Right ventricle myocardium inferior (tissue), 1 donor: ENCODE measurements at regions not wholly inside any gene's neighbourhood (a gene's known extent, or its start where the extent isn't known, plus 50 kb on each side); places are given as distances from the start of the nearest gene placed in this dataset.

Experiments
- ATAC-seq: fragments of 200-7000 bp; cut with Tn5 transposase; one replicate; pipeline ENCODE4 v1.9.1; 2020; ENCODE audit warnings: mild to moderate bottlenecking, moderate library complexity
- DNase-seq: peaks from one replicate; pipeline ENCODE4 v3.0.0; 2021; ENCODE audit errors: missing footprints
- intact Hi-C: fragments of 100-400 bp; cut with DNase I; formaldehyde crosslinking; loops from one replicate; pipeline ENCODE4 v1.11.0; 2022
- donor health status: DM: no; HTN: yes; CAD: no; lungs with severe emphysema.

GRCh38 chr3:166257715-166258114 lies 420.5 kb upstream of the BCHE start:
- no peak for DNase-seq
- intact Hi-C loops = no loop called here
- no peak for ATAC-seq

DNA sequence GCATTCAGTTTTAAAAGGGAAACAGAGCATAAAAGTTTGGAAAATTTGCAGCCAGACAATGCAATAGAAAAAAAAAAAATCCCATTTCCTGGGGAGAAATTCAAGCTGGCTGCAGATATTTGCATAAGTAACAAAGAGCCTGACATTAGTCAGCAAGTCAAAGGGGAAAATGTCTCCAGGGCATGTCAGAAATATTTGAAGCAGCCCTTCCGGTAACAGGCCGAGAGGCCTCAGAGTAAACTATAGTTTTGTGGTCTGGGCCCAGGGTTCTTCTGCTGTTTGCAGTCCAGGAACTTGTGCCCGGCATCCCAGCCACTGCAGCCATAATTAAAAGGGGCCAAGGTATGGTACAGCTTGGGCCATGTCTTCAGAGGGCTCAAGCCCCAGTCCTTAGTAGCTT lies 411.6 kb upstream of the BCHE start:
- no peak for DNase-seq
- intact Hi-C loops = no loop called here
- ATAC-seq = no peak

DNA sequence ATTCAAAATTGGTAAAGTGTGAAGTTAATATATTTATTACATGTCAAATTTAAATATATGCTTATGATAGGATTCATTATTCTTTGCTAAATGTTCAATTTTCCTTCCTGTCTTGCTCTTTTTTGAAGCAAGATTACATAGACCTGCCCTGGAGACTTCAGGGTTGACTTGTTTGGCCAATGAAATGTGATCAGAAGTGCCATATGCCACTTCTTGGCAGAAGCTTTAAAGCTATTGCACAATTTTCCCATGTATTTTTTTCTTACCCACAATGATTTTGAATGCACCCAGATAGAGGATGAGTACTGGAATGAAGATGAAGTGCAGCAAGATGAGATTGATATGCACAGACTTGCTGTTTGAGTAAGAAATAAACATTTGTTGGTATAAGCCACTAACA lies 406.3 kb upstream of the BCHE start:
- no peak for DNase-seq
- no peak for ATAC-seq
- intact Hi-C loops = no loop called here

- intact Hi-C loops = no loop called here
- no peak for DNase-seq
- ATAC-seq = no peak
These were observed 385.9 kb upstream of the BCHE start for GRCh38 chr3:166223120-166223519.

DNA sequence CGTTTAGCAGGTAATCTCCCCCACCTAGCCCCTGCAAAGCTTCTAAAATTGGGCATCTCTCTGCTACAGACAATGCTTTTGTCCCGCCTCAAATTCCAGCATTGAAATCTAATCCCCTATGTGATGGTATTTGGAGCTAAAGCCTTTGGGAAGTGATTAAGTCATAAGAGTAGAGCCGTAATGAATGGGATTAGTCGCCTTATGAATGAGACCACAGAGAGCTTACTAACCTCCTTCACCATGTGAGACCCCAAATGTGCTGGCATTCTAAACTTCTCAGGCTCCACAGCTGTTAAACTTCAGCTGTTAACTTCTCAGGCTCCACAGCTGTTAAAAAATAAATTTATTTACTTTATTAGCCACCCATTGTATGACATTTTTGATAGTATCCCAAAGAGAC lies 374.2 kb upstream of the BCHE start:
- DNase-seq = no peak
- intact Hi-C loops = no loop called here
- no peak for ATAC-seq

GRCh38 chr3:166209701-166210100 lies 372.5 kb upstream of the BCHE start:
- intact Hi-C loops = no loop called here
- no peak for DNase-seq

GRCh38 chr3:166205158-166205557 lies 367.9 kb upstream of the BCHE start:
- DNase-seq = no peak
- intact Hi-C loops = no loop called here
- ATAC-seq = no peak

More at GRCh38 chr3:166209701-166210100, 372.5 kb upstream of the BCHE start:
- ATAC-seq = no peak

DNA sequence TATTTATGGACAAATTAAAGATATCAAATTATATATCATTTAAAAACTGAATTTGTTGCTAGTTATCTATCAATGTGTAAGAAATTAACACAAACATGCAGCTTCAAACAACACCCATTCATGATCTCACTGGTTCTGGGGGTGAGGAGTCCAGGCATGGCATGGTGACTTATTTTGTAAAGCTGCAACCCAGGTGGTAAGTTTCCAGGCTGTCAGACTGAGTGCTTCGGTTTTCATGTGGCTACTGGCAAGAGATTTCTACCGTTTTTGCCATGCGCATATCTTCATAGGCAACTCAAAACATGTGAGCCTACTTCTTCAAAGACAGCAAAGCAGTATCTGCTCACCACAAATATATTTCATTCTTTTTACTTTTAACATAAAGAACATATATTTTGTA lies 364.3 kb upstream of the BCHE start:
- intact Hi-C loops = no loop called here
- ATAC-seq (no peak), DNase-seq (no peak)

GRCh38 chr3:166199491-166199890 lies 362.3 kb upstream of the BCHE start:
- ATAC-seq = no peak
- DNase-seq = no peak
- intact Hi-C loops = no loop called here

DNA sequence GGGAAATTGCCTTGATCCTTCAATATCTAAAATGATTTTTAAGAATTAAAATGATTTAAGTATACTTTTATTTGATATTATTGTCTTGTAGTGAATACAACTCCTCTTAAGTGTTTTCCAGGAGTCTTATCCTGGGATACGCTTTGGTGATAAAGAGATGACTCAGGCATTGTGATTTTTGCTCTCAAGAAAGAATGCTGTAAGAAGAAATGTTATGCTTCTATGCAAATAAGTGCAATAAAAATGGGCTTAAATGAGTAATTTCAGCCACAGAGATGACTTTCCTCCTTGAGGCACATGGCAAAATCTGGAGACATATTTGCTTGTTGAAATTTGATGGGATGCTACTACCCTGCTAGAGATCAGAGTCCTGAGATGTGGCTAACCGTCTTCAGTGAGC lies 358.6 kb upstream of the BCHE start:
- intact Hi-C loops = no loop called here
- DNase-seq = no peak
- ATAC-seq = no peak

DNA sequence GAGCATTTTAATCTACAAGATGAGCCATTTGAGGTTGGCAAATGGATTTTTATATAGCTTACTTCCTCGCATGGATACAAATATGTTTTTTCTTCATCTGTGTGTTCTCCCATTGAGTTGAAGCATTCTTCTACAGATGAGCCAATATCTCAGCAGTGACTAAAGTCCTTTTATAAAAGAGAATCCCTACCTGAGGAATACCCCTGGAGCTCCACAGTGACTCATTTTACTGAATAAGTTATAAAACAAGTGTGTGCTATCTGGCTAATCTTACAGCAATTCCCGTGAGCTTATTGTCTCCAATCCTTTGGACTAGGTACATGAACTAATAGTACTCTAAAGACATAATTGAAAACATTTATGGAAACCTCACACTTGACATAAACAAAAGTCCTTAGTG lies 354.2 kb upstream of the BCHE start:
- ATAC-seq (no peak), DNase-seq (no peak)
- intact Hi-C loops = no loop called here

DNA sequence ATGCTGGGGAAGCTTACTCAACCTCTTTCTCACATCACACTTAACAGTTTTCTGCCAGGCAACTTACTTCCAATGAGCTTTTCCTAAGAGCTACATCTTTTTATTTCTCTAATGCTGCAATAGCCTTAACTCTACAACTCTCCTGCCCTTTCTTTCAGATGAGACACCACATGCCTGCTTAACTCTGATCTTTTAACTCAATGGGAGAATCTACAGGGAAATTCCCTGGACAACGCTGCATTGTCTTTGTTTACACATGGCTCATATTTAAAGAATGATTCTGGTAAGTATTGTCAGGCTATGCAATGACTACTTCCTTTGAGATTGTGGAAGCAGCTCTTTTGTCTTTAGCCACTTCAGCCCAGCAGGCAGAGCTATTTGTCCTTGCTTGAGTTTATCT lies 353.1 kb upstream of the BCHE start:
- intact Hi-C loops = no loop called here
- DNase-seq (no peak), ATAC-seq (no peak)

GRCh38 chr3:166187237-166187636 lies 350.0 kb upstream of the BCHE start:
- intact Hi-C loops = no loop called here
- no peak for DNase-seq
- ATAC-seq = no peak

DNA sequence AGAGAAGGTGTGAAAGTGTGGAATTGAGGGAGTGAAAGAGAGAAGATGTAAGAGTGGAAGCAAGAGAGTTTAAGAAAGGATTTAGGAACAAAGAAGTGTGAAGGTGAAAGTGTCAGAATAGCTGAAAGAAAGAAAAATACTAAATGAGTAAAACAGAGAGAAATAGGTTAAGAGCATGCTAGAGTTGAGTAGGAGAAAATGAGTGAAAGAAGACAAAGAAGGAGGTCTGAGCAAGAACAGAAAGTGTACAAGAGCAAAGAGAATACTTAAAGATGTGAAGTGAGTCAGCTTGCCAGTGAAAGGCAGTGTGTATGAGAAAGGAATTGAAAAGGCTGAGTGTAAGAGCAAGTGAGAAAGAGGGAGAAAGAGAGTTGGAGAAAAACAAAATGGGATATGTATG lies 348.8 kb upstream of the BCHE start:
- intact Hi-C loops = no loop called here
- ATAC-seq (no peak), DNase-seq (no peak)

DNA sequence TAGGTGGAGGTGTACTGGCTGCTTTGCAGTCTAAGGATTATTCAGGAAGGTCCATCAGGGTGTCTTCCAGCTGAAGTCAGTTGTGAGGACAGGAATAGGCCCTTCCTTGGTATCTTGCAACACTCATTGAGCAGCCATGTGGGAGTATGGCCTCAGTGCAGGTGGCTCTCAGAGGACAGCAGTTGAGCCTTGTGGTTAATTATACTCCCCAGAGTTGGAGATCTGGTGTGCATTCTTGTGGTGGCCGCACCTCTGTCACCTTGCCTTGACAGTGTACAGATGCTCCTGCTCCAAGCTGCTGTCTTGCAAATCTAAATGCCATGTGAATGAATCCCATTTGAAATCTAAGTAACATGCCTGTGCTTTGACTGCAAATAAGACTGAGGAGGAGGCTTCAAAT lies 339.9 kb upstream of the BCHE start:
- intact Hi-C loops = no loop called here
- ATAC-seq = no peak

GRCh38 chr3:166171695-166172094 lies 334.5 kb upstream of the BCHE start:
- DNase-seq (no peak), ATAC-seq (no peak)
- intact Hi-C loops = no loop called here

More for the DNA sequence above, 339.9 kb upstream of the BCHE start:
- no peak for DNase-seq

GRCh38 chr3:166169681-166170080 lies 332.5 kb upstream of the BCHE start:
- DNase-seq = no peak
- intact Hi-C loops = no loop called here
- no peak for ATAC-seq

DNA sequence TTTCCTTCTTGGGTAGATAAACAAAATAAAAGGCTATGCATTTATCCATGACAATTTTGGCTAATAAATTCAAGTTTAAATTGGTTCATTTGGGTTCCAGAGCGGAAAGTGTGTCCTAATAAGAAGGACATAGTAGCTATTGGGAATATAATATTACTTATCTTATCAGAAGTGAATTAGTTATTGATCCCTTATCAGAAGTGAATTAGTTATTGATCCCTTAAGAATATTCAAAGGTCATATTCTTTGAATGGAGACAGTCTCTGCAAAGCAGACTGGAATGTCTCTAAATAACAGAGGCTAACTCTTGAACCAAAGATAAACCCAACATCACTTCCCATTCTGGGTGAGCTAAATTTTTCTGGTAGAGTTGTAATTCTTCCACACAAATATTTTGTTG lies 290.7 kb upstream of the BCHE start:
- no peak for ATAC-seq

DNA sequence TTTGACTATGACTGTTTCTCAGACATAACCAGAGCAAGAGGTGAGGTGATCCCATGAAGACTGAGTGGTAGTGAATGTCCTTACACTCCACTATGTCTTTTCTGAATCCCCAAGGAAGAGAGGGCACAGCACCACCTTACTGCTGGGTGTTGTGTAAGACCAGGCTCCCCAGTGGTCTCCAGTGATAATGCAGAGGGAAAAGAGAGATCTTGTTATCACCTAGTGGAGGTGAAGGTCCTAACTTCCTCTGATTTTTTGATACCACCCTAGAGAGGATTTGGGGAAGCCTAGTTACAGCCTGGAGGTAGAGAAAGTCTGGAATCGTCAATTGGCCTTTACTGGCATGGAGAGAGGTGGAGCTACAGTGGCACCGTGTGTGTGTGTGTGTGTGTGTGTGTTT lies 288.0 kb upstream of the BCHE start:
- DNase-seq (no peak), ATAC-seq (no peak)
- intact Hi-C loops = no loop called here

More for the DNA sequence above, 290.7 kb upstream of the BCHE start:
- DNase-seq = no peak
- intact Hi-C loops = no loop called here

DNA sequence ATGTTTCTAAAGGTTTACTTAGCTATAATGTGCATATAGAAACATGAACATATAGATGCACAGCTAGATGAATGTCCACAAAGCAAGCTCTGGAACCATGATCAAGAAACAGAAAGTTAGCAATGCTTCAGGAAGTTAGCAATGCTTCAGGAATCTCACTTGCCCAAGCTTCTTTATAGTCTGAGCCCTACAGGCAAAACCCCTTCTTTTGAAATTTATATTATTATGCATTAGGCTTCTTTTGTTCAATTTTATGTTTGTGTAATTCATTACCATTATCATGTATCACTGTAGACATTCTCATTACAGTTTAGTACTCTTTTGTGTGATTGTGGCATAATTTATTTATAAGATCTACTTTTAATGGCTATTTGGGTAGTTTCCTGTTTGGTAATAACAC lies 286.4 kb upstream of the BCHE start:
- intact Hi-C loops = no loop called here
- ATAC-seq = no peak
- DNase-seq = no peak

GRCh38 chr3:166123088-166123487 lies 285.9 kb upstream of the BCHE start:
- no peak for ATAC-seq
- DNase-seq = no peak
- intact Hi-C loops = no loop called here

GRCh38 chr3:166118049-166118448 lies 280.8 kb upstream of the BCHE start:
- intact Hi-C loops = no loop called here

More at GRCh38 chr3:166118049-166118448, 280.8 kb upstream of the BCHE start:
- DNase-seq = no peak
- ATAC-seq = no peak
